Activated CD4-positive, alpha-beta T cell treated with anti-CD3 and anti-CD28 coated beads, Interleukin-2, amount 50 U/mL, for 48 hours (primary cell): ENCODE measurements at regions not wholly inside any gene's neighbourhood (a gene's known extent, or its start where the extent isn't known, plus 50 kb on each side); places are given as distances from the start of the nearest gene placed in this dataset.
"Not testable (repeated sequence)": the region's sequence is repeated elsewhere in the genome, so short reads cannot be mapped to it uniquely, and the experiment has no call there.

Experiments used
- DNase-seq, 2 experiments: peaks; one replicate each; pipeline ENCODE4 v3.0.0-alpha.2; 2020

DNA sequence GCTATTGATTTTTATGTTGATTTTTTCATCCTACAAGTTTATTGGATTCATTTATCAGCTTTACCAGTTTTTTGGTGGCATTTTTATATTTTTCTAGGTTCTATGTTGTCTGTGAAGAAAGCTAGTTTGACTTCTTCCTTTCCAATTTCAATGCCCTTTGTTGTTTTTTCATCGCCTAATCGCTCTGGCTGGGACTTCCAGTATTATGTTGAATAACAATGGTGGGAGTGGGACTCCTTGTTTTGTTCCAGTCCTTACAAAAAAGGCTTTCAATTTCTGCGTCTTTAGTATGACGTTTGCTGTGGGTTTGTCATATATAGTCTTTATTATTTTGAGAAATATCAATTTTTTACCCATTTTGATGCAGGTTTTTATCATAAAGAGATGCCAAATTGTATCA, 175.6 kb upstream of the CCNH start:
- DNase-seq, result no peak

DNA sequence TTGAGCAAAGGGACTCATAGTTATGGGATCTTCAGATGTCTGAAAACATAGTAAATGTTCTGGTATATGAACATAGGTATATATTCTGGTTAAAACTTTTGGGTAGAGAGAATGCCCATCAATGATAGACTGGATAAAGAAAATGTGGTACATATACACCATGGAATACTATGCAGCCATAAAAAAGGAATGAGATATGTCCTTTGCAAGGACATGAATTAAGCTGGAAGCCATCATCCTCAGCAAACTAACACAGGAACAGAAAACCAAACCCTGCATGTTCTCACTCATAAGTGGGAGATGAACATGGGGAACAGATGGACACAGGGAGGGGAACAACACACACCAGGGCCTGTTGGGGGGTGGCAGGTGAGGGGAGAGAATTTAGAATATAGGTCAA, 171.0 kb upstream of the CCNH start:
- DNase-seq, result not testable (repeated sequence)

DNA sequence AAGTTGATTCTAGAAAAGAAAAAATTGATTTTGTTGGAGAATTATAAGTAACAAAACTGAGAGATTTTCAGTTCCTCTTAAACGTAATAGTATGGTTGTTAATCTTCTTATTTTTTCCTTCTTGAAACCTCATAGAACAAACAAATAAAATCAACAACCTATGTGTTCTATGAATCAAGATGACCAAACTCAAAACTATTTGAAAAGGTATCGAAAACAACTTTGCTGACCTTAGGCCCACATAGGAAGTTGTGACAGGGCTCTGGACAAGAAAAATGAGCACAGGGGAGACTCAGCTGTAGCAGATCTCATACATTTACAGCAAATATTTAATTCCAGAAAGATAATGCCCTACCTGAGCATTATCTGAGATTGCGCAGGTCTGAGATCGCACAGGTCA, 169.4 kb upstream of the CCNH start:
- DNase-seq, result no peak

DNA sequence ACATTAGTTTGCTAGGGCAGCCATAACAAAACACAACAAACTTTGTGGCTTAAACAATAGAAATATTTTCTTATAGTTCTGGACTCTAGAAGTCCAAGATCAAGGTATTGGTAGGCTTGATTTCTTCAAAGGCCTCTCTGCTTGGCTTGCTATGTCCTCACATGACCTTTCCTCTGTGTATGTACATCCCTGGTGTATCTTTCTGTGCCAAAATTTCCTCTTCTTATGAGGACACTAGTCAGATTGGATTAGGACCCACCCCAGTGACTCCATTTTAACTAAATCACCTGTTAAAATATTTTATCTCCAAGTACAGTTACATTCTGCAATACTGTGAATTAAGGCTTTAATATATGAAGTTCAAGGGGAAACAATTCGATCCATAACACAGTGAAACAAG, 168.9 kb upstream of the CCNH start:
- no peak for DNase-seq

DNA sequence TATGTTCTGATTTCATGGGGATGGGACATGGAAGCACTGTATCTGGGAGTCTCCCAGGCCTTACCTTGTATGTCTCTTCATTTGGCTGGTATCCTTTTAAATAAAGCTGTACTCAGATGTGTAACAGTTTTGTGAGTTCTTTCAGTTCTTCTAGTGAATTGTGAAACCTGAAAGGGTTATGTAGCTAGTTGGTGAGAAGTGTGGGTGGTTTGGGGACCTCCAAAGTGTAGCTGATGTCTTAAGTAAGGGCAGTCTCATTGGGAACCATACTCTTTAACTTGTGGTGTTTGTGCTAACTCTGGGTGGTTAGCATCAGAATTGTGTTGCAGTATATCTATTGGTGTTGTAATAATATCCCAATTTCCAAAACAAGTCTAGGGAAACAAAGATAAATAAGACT, 166.9 kb upstream of the CCNH start:
- DNase-seq, result no peak

DNA sequence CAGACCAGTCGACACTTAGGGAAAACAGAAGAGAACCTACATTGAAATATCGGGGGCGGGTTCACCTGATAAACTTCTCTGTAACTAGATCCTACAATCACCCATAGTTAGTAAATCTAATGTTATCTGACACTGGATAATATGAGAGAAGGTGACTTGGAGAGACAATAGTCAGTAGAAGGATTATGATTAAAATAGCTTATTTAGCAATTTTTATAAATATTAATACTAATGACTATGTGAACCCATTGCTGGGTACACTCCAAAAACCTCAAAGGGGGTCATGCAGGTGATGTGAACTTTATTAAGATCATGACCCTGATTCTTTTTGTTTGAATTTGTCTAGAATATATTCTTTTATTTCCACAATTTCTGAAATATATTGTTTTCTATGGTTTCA, 164.1 kb upstream of the CCNH start:
- DNase-seq, result no peak

DNA sequence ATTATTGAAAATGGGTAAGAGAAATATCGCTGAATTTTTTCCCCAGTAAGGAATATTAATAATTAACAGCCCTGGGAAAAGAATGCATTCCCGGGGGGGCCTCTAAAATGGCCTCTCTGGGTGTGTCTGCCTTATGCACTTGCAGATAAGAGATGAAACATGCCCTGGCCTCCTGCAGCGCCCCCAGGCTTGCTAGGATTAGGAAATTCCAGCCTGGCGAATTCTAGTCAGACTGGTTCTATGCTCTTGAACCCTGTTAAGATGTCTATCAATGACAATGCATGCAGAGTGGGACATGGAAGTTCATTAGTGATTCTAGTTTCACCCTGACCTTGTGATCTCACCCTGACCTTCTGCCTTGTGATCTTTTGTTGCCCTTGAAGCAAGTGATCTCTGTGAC, 163.6 kb upstream of the CCNH start:
- not testable (repeated sequence) for DNase-seq

DNA sequence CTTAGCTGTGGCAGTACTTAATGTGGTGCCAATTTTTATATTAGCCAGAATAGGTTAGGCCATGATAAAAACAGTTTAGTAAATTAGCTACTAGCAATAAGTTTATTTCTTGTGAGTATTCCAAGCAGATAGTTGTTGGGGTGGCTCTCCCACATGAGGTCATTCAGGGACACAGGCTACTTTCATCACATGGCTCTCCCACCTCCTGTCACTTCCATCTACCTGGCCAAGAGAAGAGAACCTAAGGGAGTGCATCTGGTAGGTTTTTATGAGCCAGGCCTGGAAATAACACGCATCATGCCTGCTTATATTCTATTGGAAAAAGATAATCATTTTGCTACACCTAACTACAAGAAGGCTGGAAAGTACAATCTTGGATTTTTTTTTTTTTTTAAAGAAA, 161.4 kb upstream of the CCNH start:
- DNase-seq, result no peak

DNA sequence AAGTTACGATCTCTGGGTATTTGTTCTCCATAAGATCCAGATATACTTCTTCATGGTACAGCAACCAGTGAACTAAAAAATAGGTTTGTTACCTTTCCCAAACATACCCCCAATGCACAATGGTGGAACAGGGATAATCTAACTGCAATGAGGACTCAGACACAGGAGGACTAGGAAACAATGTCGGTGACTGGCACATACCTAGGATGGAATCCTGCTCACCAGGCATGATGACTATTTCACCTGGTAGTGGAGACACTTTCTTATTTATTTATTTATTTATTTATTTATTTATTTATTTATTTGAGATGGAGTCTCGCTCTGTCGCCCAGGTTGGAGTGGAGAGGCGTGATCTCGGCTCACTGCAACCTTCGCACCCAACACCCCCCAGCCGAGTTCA, 159.9 kb upstream of the CCNH start:
- DNase-seq, result no peak

DNA sequence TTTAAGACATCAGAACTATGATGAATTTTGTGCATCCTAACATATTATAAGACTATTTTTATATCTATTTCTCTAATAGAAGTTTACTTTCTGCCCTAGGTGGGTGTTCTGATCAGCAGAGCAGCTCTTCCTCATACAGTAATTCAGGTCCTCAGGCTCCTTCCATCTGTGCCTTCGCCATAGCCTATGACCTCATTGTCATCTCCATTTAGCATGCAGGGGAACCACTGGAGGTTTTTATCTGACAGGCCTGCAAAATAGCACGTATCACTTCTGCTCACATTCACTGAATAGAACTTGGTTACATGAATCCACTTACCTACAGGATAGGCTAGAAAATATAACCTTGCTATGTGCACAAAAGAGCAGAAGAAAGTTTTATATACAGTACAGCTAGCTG, 159.4 kb upstream of the CCNH start:
- no peak for DNase-seq

DNA sequence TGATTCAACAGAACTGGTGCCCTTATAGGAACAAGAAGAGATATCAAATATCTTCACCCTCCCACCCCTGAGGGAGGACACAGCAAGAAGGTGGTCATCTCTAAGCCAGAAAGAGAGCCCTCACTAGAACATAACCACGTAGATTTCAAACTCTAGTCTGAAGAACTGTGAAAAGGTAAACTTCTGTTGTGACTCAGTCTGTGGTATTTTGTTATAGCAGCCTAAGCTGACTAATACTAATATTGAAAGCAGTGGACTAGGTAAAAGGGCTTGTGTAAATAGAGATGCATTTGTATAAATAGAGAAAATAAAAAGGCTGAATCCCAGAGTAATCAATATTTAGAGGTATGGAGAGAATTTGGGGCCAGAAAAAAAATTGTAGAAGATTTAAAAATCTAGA, 157.6 kb upstream of the CCNH start:
- no peak for DNase-seq

DNA sequence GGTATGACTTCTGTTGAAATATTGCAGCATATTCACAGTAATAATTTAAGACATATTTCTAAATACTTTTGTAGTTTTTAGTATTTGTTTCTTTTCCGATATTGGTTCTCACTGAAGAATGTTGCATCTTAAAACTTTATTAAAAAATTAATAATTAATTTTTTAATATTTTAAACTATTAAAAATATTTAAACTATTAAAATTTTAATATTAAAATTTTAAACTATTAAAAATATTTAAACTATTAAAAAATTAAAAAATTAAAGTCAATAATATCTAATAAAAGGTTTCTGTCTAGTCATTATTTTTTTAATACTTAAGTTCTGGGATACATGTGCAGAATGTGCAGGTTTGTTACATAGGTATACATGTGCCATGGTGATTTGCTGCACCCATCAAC, 149.3 kb upstream of the CCNH start:
- no peak for DNase-seq

DNA sequence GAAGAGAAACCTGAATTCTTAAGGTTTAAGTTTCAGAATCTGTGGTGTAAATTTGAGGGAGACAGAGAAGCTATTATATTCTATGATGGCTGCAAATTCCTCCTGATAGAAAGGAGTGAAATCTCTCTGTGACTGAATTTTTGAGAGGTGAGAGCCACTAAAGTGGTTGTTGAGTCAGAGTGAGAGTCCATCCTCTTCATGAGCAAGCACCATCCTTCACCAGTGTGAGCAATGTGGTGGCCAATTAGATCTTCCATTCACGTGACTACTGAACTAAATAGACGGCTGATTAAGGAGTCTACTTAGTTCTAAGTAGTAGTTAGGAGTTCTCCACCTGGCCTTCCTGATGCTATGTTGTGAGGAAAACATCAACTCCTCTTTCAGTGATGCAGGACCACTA, 147.8 kb upstream of the CCNH start:
- no peak for DNase-seq

DNA sequence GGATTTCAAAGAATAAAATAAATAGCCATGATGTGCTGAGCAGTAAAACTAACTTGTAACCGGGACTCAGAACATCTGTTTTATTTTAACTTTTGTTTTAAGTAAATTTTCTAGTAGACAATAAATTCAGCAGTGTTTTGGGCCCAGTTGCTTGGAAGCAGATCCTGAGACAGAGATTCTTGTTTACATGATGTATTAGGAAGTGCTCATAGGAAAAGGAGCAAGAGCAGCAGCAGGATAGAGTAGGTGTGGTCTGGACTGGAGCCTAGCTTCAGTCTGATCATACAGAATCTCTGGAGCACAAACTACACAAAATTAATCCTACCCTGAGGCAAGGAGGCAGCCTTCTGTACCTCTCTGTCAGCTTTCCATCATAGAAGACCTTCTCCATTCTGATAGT, 139.2 kb upstream of the CCNH start:
- no peak for DNase-seq

DNA sequence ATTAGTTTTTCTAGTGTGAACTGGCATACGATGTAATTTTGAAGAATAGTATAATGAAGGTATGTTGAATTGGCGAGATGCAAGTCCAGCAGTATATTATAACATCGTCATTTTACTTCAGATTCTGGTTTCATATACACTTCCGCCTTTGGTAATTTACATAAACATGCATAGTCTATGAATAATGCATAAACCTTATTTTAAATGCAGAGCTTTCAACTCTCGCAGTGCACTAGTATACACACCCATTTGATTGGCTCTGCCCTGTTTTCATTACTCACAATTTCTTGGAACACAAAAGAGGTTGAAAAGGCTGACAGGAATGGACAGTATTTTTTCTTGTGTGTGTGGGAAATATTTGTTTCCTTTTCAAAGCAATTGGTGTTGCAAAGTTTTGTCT, 128.9 kb upstream of the CCNH start:
- no peak for DNase-seq

DNA sequence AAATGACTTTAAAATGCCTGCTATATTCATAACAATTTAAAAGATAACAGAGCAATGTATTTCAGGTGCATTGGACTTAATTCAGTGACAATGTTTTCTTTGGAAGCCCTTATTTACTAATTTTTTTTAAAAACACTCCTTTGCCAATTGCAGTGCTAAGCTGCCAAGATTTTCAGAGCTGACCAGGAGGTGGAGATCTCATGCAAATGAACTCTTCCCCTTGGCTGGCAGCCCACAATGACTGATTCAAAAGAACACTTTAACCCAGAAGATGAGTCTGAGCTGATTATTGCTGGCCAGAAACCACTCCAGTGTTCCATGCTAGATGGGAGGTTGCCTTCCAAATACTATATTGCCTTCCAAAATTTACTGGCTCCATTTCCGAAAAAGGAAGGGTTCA, 128.3 kb upstream of the CCNH start:
- DNase-seq, result no peak

DNA sequence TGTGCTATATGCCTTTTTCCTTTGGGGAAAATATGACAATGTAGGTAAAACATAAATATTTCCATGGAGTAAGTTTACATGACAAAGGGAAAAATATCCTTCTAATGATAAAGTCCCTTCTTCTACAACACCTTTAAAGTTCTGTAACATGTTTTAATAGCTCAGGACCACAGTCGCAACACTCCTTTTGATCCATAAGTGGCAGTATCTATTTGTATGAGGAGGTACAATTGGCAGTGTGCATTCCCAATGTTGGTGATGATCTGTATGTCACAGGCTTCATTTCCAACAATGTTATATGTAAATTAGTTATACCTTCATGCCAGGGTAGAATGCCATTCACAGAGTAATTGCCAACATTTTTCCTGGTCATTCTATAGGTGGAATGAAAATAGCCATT, 127.1 kb upstream of the CCNH start:
- DNase-seq, result no peak

DNA sequence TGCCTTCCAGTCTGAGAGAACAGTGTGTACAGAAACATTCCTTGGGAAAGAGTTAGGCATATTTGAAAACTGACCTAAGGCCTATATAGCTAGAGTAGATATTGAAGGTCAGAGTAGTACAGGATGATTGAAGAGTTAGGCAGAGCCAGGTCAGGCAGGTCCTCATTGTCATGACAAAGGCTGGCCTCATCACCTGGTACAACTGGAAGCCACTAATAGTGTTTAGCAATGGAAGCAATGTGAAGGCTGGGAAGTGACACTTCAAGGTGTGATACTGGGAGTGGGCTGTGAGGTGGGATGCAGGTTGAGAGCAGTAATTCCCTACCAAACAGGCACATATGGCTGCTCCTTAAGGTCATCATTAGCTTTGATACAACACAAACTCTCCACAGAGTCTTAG, 123.6 kb upstream of the CCNH start:
- DNase-seq, result no peak

DNA sequence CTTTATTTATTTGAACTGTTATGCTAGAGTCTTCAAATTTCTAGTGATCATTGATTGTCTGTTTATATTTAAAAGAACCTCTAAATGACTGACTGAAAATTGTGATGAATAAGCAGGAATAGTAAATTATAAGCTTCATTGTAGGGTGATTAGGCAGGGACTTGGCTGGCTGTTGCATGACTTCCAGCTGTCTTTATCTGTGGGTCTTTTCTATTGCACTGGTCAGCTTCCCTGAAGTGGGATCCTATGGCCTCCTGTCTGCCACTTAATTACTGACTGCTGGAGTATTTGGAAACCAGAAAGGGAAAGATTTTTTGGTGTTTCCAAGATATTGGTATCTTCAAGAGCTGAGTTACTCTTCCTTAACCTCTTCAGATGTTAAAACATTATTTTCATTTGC, 123.0 kb upstream of the CCNH start:
- DNase-seq, result no peak

DNA sequence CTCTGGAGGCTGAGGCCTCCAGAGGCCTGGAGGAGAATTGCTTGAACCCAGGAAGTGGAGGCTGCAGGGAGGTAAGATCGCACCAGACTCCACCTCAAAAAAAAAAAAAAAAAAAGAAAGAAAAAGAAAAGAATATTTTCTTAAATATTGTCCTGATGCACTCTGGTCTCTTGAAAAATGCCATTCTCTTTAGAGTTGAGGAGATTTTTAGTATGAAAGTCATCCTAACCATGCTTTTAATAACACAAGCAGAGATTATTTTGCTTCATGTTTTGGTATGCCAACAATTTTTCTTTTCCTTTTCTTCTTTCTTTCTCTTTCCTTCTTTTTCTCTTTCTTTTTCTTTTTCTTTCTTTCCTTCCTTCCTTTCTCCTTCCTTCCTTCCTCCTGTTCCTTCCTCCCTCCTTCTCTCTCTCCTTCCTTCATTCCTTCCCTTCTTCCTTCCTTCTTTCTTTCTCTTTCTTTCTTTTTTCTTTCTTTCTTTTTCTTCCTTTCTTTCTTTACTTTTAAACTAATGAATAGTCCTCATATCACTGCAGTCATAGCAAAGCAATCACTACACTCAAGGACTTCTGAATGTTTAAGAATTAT, 116.9 kb upstream of the CCNH start:
- no peak for DNase-seq

DNA sequence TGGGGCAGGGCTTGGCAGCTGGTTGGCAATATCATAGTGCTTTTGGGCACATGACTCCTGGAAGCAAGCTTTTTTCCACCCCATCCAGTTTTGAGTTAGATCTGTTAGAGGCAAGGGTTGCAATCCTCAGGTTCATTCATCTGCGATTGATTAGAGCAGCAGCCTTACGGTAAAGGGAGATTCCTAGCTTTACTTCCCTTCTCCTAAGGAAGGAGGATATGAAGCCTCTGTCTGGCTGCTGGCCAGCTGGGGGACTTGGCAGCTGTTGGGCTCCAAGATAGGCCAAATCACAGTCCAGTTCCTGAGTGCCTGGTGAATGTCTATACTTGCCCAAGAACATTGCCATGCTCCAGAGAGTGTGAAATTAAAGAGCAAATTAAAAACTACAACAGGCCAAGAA, 113.4 kb upstream of the CCNH start:
- DNase-seq, result no peak

DNA sequence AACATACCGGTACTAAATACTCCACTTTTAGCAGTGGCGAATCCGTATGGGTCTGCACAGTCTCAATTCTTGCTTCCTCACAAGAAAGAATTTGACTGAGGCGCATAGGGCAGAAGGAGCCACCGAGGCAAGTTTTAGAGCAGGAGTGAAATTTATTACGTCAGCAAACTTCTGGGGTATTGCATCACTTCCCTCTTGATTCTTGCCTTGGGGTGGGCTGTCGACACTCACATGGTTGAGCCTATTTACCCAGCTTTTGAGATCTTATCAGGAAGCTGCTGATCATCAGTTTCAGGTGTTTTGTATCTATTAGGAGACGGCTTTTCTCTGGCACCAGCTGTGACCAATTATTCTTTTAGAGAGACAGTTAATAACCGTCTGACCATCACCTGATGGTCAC, 111.5 kb upstream of the CCNH start:
- DNase-seq, result no peak

DNA sequence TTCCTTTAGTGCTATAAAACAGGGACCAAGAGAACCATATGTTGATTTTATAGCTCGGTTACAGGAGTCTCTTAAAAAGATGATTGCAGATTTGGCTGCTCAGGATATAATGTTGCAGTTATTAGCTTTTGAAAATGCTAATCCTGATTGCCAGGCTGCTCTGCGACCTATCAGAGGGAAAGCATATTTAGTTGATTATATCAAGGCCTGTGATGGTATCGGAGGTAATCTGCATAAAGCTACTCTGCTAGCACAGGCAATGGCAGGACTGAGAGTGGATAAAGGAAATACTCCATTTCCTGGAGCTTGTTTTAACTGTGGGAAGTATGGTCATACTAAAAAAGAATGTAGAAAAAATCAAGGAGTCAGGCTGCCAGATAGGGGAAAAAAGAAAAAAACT, 99.0 kb upstream of the CCNH start:
- DNase-seq, result not testable (repeated sequence)

DNA sequence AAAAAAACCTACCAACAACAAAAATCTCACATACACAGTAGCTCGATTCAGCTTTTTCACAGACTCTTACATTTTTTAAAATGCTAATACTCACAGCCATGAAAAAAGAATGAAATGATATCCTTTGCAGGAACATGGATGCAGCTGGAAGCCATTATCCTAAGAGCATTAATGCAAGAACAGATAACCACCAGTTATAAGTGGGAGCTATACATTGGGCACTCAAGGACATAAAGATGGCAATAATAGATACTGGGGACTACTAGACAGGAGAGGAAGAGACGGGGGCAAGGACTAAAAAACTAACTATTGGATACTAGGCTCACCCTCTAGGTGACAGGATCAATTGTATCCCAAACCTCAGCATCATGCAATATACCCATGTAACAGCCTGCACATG, 90.3 kb upstream of the CCNH start:
- no peak for DNase-seq

DNA sequence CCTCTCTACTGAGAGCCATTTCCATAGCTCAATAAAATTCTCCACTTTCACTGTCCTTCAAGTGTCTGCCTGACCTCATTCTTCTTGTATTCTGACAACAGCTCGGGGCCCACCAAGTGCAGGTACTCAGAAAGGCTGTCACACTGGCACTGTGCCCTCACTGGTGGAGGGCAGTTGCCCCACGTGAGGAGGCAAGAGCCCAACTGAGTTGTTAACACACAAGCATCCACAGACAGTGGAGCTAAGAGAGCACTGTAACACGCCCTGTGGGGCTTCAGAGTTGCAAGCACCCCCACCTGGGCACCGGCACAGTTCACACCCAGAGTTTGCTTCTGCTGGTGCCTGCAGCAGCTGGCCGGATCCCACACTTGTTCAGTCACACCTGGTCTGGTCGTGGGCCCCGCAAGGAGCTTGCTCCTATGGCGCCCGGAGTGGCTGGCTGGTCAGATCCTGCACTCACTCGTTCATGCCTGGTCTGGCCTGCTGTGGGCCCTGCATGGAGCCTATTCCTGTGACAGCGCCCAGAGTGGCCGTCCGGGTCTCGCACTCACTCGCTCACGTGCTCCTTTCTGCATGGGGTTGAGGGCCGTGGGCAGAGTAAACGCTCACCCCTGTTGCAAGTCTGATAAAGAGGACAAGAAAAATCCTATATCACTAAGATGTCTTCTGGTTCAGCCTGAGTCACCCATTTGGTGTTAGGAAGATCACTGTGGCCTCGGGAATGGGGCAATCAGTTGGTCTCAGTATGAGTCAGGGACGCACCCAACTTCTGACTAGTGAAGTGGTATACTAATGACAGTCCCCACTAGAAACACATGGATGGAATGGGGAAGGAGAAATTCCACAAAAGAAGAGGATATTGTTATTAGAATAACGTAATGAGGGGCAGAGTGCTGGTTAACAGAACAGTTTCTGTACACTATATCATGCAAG, 87.0 kb upstream of the CCNH start:
- DNase-seq, result no peak
